ENCODE measurements at regions not wholly inside any gene's neighbourhood (a gene's known extent, or its start where the extent isn't known, plus 50 kb on each side); places are given as distances from the start of the nearest gene placed in this dataset.
"Not testable (repeated sequence)": the region's sequence is repeated elsewhere in the genome, so short reads cannot be mapped to it uniquely, and the experiment has no call there.

- H3K9me3 Mint-ChIP-seq = no peaks in the 10 kb centered on the region
- no peaks in the 10 kb centered on the region for H3K4me1 Mint-ChIP-seq
- no peaks in the 10 kb centered on the region for H3K36me3 Mint-ChIP-seq
- H3K4me3 Mint-ChIP-seq = no peak overlapping the region
- no peak overlapping the region for H3K27ac Mint-ChIP-seq
- peaks cover 3% of the 10 kb centered on the region for H3K27me3 Mint-ChIP-seq
- DNase-seq = no peak
Measured at GRCh38 chr1:166395729-166396128, 228.9 kb upstream of the FAM78B start.

GRCh38 chr1:166409253-166410082 lies 242.7 kb upstream of the FAM78B start:
- Mint-ChIP-seq H3K27me3 (peaks cover 13% of the 10 kb centered on the region), H3K9me3 (peaks cover 20% of the 10 kb centered on the region)
- not testable (repeated sequence) for H3K27ac Mint-ChIP-seq, H3K4me1 Mint-ChIP-seq, H3K36me3 Mint-ChIP-seq, H3K4me3 Mint-ChIP-seq, DNase-seq

GRCh38 chr1:166410083-166410385 lies 243.2 kb upstream of the FAM78B start:
- Mint-ChIP-seq H3K4me1 (no peaks in the 10 kb centered on the region), H3K4me3 (no peak overlapping the region), H3K27me3 (peaks cover 13% of the 10 kb centered on the region), H3K9me3 (peaks cover 20% of the 10 kb centered on the region), H3K27ac (no peak overlapping the region), H3K36me3 (peaks cover 2% of the 10 kb centered on the region)
- DNase-seq = no peak

- not testable (repeated sequence) for H3K36me3 Mint-ChIP-seq, H3K27ac Mint-ChIP-seq, H3K4me3 Mint-ChIP-seq, DNase-seq, H3K9me3 Mint-ChIP-seq, H3K4me1 Mint-ChIP-seq
- H3K27me3 Mint-ChIP-seq = peaks cover 20% of the 10 kb centered on the region
Measured at GRCh38 chr1:166416831-166417230, 250.0 kb upstream of the FAM78B start.

GRCh38 chr1:166418344-166418933 lies 251.6 kb upstream of the FAM78B start:
- Mint-ChIP-seq H3K4me1 (no peaks in the 10 kb centered on the region), H3K27me3 (peaks cover 17% of the 10 kb centered on the region), H3K4me3 (no peak overlapping the region), H3K36me3 (no peaks in the 10 kb centered on the region), H3K9me3 (no peaks in the 10 kb centered on the region), H3K27ac (no peak overlapping the region)
- DNase-seq = no peak

- peaks cover 12% of the 10 kb centered on the region for H3K27me3 Mint-ChIP-seq
- not testable (repeated sequence) for H3K4me1 Mint-ChIP-seq, H3K4me3 Mint-ChIP-seq, H3K27ac Mint-ChIP-seq, H3K36me3 Mint-ChIP-seq, DNase-seq, H3K9me3 Mint-ChIP-seq
Measured at GRCh38 chr1:166422586-166422985, 255.8 kb upstream of the FAM78B start.

DNA sequence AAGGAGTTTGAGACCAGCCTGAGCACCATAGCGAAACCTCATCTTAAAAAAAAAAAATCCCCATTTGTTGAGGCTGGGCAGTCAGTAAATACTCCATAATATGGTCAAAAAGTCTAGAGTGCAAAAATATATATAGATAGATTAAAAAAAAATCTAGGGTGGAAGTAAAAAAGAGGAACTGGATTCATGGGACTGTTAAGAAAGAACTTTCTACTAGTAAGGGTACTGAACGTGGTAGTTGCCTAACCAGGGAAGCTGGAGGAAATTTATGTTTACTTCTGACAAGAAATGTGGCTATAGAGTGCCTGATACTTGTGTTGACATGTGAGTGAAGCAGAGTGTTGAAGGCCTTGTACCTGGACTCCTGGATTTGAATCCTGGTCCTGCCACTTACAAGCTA lies 265.9 kb upstream of the FAM78B start:
- no peaks in the 10 kb centered on the region for H3K27me3 Mint-ChIP-seq

DNA sequence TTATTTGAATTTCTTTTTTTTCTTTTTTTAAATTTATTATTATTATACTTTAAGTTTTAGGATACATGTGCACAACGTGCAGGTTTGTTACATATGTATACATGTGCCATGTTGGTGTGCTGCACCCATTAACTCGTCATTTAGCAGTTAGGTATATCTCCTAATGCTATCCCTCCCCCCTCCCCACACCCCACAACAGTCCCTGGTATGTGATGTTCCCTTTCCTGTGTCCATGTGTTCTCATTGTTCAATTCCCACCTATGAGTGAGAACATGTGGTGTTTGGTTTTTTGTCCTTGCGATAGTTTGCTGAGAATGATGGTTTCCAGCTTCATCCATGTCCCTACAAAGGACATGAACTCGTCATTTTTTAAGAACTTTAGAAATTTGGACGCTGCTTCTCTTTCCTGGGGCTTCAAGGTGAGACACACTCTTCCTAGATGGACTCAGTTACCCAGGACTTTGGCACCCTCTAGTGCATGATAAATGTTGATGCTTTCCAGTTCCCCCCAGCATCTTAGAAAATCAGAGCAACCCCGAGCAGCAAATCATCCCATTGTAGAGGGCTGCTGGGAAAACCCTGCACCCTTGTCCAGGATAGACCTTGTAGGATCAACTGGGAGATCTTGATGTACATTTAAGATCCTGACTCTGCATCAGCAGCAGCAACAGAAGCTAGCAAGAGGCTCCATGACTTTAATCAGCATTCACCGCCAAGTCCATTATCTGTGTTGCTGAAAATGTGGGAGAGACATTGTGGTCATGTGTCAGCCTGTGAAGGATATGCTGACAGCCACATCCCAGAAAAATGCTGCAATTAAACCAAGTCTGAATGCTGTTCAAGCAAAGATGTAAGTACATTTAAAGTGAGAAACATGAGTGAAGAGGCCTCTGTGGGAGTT lies 266.9 kb upstream of the FAM78B start:
- not testable (repeated sequence) for H3K27ac Mint-ChIP-seq, H3K9me3 Mint-ChIP-seq, H3K36me3 Mint-ChIP-seq, H3K4me1 Mint-ChIP-seq, DNase-seq, H3K4me3 Mint-ChIP-seq, H3K27me3 Mint-ChIP-seq

More for the DNA sequence above, 265.9 kb upstream of the FAM78B start:
- Mint-ChIP-seq H3K9me3 (peaks cover 2% of the 10 kb centered on the region), H3K4me3 (no peak overlapping the region), H3K4me1 (no peaks in the 10 kb centered on the region), H3K27ac (no peak overlapping the region), H3K36me3 (no peaks in the 10 kb centered on the region)
- DNase-seq = no peak

GRCh38 chr1:166457700-166458099 lies 290.9 kb upstream of the FAM78B start:
- no peak for DNase-seq
- H3K27ac Mint-ChIP-seq = no peak overlapping the region
- H3K36me3 Mint-ChIP-seq = no peaks in the 10 kb centered on the region
- no peak overlapping the region for H3K4me3 Mint-ChIP-seq
- peaks cover 5% of the 10 kb centered on the region for H3K27me3 Mint-ChIP-seq
- peaks cover 5% of the 10 kb centered on the region for H3K9me3 Mint-ChIP-seq
- H3K4me1 Mint-ChIP-seq = no peaks in the 10 kb centered on the region

DNA sequence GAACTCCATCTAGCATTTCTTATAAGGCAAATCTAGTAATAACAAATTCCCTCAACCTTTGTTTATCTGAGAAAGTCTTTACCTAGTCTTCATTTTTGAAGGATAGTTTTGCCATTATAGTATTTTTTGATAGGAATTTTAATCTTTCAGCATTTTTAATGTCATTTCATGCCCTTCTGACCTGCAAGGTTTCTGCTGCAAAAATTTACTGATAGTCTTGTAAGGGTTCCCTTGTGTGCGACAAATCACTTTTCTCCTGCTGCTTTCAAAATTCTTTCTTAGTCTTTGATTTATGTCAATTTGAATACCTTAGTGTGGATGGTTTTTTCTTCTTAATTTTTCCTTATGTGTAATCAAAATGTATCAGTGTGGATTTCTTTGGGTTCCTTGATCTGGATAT lies 297.5 kb upstream of the FAM78B start:
- DNase-seq = no peak
- no peak overlapping the region for H3K4me3 Mint-ChIP-seq
- H3K36me3 Mint-ChIP-seq = no peaks in the 10 kb centered on the region
- H3K9me3 Mint-ChIP-seq = peaks cover 17% of the 10 kb centered on the region
- peaks cover 19% of the 10 kb centered on the region for H3K27me3 Mint-ChIP-seq
- H3K4me1 Mint-ChIP-seq = no peaks in the 10 kb centered on the region
- no peak overlapping the region for H3K27ac Mint-ChIP-seq

GRCh38 chr1:166470014-166470413 lies 303.2 kb upstream of the FAM78B start:
- H3K4me3 Mint-ChIP-seq = no peak overlapping the region
- H3K27ac Mint-ChIP-seq = no peak overlapping the region
- H3K27me3 Mint-ChIP-seq = peaks cover 36% of the 10 kb centered on the region
- no peak for DNase-seq
- H3K4me1 Mint-ChIP-seq = no peaks in the 10 kb centered on the region
- peaks cover 4% of the 10 kb centered on the region for H3K36me3 Mint-ChIP-seq
- H3K9me3 Mint-ChIP-seq = peaks cover 5% of the 10 kb centered on the region

GRCh38 chr1:166470441-166470840 lies 303.6 kb upstream of the FAM78B start:
- H3K27me3 Mint-ChIP-seq = peaks cover 36% of the 10 kb centered on the region
- H3K36me3 Mint-ChIP-seq = peaks cover 4% of the 10 kb centered on the region
- no peak overlapping the region for H3K4me3 Mint-ChIP-seq
- H3K27ac Mint-ChIP-seq = no peak overlapping the region
- no peaks in the 10 kb centered on the region for H3K4me1 Mint-ChIP-seq
- H3K9me3 Mint-ChIP-seq = peaks cover 2% of the 10 kb centered on the region
- no peak for DNase-seq

- no peak for DNase-seq
- Mint-ChIP-seq H3K27ac (no peak overlapping the region), H3K27me3 (peaks cover 36% of the 10 kb centered on the region), H3K9me3 (peaks cover 1% of the 10 kb centered on the region), H3K4me3 (no peak overlapping the region), H3K4me1 (no peaks in the 10 kb centered on the region), H3K36me3 (peaks cover 4% of the 10 kb centered on the region)
Measured at GRCh38 chr1:166471359-166471758, 304.6 kb upstream of the FAM78B start.

- peak; percentile 29 for DNase-seq
- Mint-ChIP-seq H3K9me3 (no peaks in the 10 kb centered on the region), H3K27me3 (no peaks in the 10 kb centered on the region), H3K4me1 (no peaks in the 10 kb centered on the region), H3K27ac (no peak overlapping the region), H3K36me3 (no peaks in the 10 kb centered on the region), H3K4me3 (no peak overlapping the region)
Measured at GRCh38 chr1:166479052-166479631, 312.3 kb upstream of the FAM78B start.

GRCh38 chr1:166484471-166484870 lies 317.7 kb upstream of the FAM78B start:
- Mint-ChIP-seq H3K27me3 (no peaks in the 10 kb centered on the region), H3K4me3 (no peak overlapping the region), H3K27ac (no peak overlapping the region), H3K9me3 (no peaks in the 10 kb centered on the region), H3K36me3 (peaks cover 8% of the 10 kb centered on the region), H3K4me1 (peaks cover 21% of the 10 kb centered on the region)
- DNase-seq = no peak

All from activated naive CD8-positive, alpha-beta T cell treated with anti-CD3 and anti-CD28 coated beads for 36 hours (primary cell).